ENCODE measurements at regions not wholly inside any gene's neighbourhood (a gene's known extent, or its start where the extent isn't known, plus 50 kb on each side); places are given as distances from the start of the nearest gene placed in this dataset.

DNA sequence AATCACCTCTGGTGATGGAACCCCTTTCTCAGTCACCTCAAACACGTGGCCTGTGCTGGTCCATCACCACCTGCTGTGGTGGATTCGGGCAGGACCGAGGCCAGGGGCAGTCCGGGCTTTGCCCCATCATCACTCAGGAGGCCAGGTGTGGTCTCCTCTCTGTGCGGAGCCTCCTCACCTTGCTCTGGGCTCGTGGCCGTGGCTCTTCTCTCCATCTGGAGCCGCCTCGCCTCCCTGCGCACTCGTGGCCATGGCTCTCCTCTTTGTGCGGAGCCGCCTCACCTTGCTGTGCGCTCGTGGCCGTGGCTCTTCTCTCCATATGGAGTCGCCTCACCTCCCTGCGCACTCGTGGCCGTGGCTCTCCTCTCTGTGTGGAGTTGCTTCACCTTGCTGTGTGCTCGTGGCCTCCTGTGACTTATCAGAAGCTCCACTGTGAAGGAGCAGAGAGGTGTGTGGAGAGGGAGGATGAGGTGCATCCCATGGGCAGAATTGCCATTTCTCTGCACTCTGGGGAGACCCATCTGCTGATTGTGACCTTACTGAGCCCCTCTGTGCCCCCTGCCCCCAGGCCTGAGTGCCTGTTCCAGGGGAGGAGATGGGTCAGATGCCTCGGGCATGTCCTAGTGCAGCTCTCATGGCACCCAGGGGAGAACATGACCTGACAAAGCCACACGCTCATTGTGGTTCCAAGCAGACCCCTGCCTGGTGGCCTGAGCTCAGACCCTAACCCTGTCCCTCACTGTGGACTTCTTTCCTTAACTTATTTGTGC is 276.6 kb upstream of the IRX2 start:
- TF ChIP-seq CTCF (IDR thresholded peaks at IDR 0.05) (no peak), ZFX (IDR thresholded peaks at IDR 0.05; ENCODE audit: borderline replicate concordance) (no peak)
- no peak overlapping the region for H3K27ac ChIP-seq

DNA sequence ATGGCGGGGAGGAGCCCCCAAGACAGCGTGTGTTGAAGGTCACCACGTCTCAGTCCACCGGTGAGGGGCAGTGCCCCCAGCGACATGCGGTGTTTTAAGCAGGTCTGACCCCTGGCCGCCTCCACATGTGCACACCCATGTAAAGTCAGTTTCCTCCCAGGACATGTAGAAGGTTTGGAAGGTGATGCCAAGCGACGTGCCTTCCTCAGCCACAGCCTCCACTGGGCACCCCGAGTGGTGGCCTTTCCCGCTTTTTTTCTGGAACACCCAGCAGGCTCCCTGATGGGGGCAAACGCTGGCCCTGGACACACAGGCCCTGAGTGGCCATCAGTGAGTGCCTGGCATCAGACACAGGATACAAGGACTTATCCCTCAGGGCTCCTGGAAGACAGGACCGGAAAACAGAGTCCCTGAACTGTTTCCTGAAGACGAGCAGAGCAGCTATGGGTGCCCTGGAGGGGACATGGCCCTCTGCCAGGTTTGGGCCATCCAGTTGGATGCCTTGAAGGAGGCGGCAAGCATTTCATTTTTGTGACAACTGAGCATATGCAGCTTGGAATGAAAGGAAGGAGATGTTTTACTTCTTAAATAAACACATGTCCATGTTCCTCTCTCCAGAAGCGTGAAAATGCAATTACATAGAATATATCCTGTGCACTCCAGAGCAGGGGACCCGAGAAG is 275.8 kb upstream of the IRX2 start:
- TF ChIP-seq ZFX (IDR thresholded peaks at IDR 0.05; ENCODE audit: borderline replicate concordance) (no peak), CTCF (IDR thresholded peaks at IDR 0.05) (no peak)
- no peak overlapping the region for H3K27ac ChIP-seq

DNA sequence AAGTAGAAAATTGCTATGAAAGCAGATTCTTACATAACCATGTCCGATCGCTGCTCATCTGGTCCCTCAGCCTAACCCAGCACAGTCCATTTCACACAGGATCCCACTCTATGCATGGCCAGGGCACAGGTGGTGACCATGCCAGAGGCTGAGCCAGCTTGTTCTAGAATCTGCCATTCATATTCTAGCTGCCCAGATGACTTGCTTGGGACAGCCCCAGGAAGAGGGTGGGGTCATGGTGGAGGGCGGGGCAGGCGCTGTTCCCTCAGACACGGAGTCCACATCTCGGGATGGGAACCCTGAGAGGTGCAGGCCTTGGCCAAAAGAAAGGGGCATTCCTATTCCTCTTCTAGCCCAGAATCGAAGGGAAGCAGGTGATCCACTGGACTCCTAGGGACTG is 275.2 kb upstream of the IRX2 start:
- no peak overlapping the region for H3K27ac ChIP-seq
- TF ChIP-seq CTCF (IDR thresholded peaks at IDR 0.05) (no peak), ZFX (IDR thresholded peaks at IDR 0.05; ENCODE audit: borderline replicate concordance) (no peak)

DNA sequence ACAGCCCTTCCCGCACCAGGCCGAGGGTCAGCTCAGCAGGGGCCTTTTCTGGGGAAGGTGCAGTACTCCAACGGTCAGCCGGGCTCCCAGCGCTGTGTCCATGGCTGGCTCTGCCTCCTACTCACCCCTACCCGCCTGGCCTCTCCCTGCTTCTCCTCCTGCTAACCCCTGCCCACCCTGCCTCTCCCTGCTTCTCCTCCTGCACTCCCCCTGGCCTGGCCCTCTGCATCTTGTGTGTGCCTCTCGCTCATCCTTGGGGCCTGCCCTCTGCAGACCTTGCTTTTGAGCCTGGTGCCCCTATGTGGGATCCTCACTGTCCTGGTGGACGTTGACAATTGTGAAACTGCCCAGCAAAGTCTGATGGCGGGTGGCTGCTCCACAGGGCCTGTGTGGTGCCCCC is 274.6 kb upstream of the IRX2 start:
- H3K27ac ChIP-seq = no peak overlapping the region
- TF ChIP-seq CTCF (IDR thresholded peaks at IDR 0.05) (no peak), ZFX (IDR thresholded peaks at IDR 0.05; ENCODE audit: borderline replicate concordance) (no peak)

GRCh38 chr5:3025392-3025791 is 273.9 kb upstream of the IRX2 start:
- no peak for TF ChIP-seq ZFX (IDR thresholded peaks at IDR 0.05; ENCODE audit: borderline replicate concordance)
- TF ChIP-seq CTCF (IDR thresholded peaks at IDR 0.05) = no peak
- no peak overlapping the region for H3K27ac ChIP-seq

DNA sequence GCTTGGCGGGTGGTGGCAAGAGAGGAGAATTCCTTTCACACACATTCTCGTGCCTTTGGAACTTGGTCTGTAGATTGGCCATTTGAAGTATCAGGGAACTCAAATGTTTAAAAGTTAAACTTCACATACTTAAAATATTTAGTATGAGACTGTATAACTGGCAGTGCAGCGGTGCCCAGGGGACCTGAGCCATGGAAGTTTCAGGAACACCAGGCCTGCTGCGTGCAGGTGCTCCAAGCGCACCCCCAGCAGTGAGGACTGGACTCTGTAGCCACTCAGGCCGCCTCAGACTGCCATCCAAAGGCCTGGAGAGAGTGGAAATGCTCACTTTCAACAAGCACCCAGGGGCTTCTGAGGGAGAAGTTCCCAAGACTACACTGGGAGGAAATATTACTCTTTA is 273.5 kb upstream of the IRX2 start:
- no peak for TF ChIP-seq CTCF (IDR thresholded peaks at IDR 0.05)
- no peak for TF ChIP-seq ZFX (IDR thresholded peaks at IDR 0.05; ENCODE audit: borderline replicate concordance)
- no peak overlapping the region for H3K27ac ChIP-seq

DNA sequence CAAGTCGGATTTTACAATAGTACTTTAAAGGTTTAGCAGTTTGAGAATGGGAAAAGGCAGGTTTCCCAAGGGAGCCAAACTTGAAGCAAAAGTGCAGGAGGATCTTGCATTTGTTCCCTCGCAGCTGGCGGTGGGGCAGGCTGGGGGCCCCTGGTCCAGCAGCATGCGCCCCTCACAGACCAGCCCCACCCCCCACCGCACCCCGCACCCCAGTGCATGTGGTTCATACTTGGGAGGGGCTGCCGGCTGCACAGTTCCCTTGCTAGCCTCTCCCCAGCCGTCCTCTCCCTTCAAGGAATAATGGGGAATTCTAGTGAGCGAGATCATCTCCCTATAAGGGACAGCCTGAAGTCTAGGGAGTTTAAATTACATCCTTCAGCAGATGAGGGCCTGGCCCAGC is 273.1 kb upstream of the IRX2 start:
- no peak overlapping the region for H3K27ac ChIP-seq
- TF ChIP-seq CTCF (IDR thresholded peaks at IDR 0.05) (no peak), ZFX (IDR thresholded peaks at IDR 0.05; ENCODE audit: borderline replicate concordance) (no peak)
